ENCODE measurements at regions not wholly inside any gene's neighbourhood (a gene's known extent, or its start where the extent isn't known, plus 50 kb on each side); places are given as distances from the start of the nearest gene placed in this dataset.
"Not testable (repeated sequence)": the region's sequence is repeated elsewhere in the genome, so short reads cannot be mapped to it uniquely, and the experiment has no call there.

DNA sequence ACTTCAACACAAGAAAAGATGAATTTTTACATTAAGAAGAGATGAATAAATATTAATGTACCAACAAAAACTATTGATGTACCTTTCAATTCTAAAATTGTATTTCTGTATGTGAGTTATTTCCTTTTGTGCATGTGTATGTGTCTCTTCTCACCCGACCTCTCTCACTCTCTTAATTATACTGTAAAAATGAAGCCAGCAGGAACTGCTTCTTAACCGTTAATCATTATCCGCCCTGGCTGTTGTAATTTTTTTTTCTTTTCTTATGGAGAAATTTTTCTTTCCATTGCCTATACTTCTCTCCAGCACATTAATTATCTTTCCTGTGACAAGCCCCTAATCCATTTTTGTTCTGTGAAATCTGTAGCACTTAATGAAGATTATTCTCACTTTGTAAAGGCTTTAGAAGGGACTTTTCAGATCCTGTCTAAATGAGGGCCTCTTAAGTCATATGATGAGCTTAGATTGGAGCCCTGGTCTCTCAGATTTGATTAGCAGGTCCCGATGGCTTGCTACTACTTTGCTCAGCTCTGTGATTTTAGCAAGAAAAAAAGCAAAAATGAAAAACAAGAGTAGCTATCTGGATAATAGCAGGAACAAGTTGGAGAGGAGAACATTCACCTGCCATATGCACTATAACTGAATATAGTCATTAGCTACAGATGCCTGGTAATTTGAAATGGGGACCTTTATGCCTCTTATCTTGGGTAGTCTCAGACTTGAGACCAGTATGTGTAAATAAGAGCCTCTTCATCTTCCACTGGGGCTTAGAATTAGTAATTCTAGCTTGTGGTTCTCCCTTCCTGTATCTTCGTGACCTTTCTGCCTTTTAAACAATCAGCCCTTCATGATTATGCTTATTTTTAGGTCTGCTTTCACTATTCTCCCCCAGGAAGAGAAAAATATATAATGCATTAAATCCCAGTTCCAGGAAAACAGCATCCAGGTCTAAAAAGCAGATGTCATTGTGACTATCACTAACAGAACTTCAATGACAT, 80.0 kb upstream of the COL1A2 start:
- POLR2A ChIA-PET, result no interaction called here
- Mint-ChIP-seq H3K36me3 (ENCODE audit: low read depth) (no peaks in the 10 kb centered on the region), H3K27me3 (peaks cover 1% of the 10 kb centered on the region), H3K27ac (no peak overlapping the region), H3K9me3 (peaks cover 3% of the 10 kb centered on the region), H3K4me3 (no peak overlapping the region), H3K4me1 (no peaks in the 10 kb centered on the region)
- CTCF ChIA-PET, result no interaction called here
- ATAC-seq (ENCODE audit: low read depth) (no peak), DNase-seq (no peak)
- intact Hi-C loops (cut with micrococcal nuclease), result no loop called here
- TF ChIP-seq, protein P1, sequence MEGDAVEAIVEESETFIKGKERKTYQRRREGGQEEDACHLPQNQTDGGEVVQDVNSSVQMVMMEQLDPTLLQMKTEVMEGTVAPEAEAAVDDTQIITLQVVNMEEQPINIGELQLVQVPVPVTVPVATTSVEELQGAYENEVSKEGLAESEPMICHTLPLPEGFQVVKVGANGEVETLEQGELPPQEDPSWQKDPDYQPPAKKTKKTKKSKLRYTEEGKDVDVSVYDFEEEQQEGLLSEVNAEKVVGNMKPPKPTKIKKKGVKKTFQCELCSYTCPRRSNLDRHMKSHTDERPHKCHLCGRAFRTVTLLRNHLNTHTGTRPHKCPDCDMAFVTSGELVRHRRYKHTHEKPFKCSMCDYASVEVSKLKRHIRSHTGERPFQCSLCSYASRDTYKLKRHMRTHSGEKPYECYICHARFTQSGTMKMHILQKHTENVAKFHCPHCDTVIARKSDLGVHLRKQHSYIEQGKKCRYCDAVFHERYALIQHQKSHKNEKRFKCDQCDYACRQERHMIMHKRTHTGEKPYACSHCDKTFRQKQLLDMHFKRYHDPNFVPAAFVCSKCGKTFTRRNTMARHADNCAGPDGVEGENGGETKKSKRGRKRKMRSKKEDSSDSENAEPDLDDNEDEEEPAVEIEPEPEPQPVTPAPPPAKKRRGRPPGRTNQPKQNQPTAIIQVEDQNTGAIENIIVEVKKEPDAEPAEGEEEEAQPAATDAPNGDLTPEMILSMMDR (IDR thresholded peaks at IDR 0.05), result no peak

GRCh38 chr7:94321138-94321537, 73.6 kb upstream of the COL1A2 start:
- POLR2A ChIA-PET; CTCF ChIA-PET; intact Hi-C loops (cut with micrococcal nuclease); H3K4me1 Mint-ChIP-seq; H3K36me3 Mint-ChIP-seq (ENCODE audit: low read depth); H3K4me3 Mint-ChIP-seq; ATAC-seq (ENCODE audit: low read depth); DNase-seq; H3K27me3 Mint-ChIP-seq; H3K27ac Mint-ChIP-seq: not testable (repeated sequence)
- H3K9me3 Mint-ChIP-seq, result peaks cover 16% of the 10 kb centered on the region

DNA sequence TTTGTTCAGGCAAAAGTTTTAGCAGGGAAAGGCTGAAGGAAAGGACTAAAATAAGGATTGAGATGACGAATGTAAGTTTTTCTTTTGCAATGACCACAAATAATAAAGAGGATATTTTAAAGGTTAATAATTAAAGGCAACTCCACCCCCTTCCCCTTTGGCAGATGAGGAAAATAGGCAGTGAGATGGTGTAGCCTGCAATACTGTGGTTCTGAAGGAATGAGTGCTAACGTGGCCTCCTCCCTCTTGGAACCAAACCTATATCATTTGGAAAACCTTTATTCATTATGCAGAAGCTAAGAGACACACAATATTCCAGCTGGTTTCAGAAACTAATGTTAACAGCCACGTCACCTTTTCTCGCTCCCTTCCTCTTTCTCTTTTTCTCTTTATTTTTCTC, 70.9 kb upstream of the COL1A2 start:
- TF ChIP-seq, protein P1 (IDR thresholded peaks at IDR 0.05), result no peak
- ATAC-seq (ENCODE audit: low read depth), result no peak
- no peaks in the 10 kb centered on the region for H3K36me3 Mint-ChIP-seq (ENCODE audit: low read depth)
- POLR2A ChIA-PET, result interaction anchor here (0.6 to 0.7 kb wide), 2 partner anchors 57 to 60 kb away, joined by 4 to 12 read pairs; no protein-coding TSS in a partner anchor
- DNase-seq, result no peak
- H3K9me3 Mint-ChIP-seq, result peaks cover 16% of the 10 kb centered on the region
- CTCF ChIA-PET, result no interaction called here
- H3K27ac Mint-ChIP-seq, result no peak overlapping the region
- no peaks in the 10 kb centered on the region for H3K27me3 Mint-ChIP-seq
- H3K4me1 Mint-ChIP-seq, result no peaks in the 10 kb centered on the region
- intact Hi-C loops (cut with micrococcal nuclease), result no loop called here
- H3K4me3 Mint-ChIP-seq, result no peak overlapping the region

GRCh38 chr7:94324380-94325121, 70.1 kb upstream of the COL1A2 start:
- no peaks in the 10 kb centered on the region for H3K4me1 Mint-ChIP-seq
- no peaks in the 10 kb centered on the region for H3K36me3 Mint-ChIP-seq (ENCODE audit: low read depth)
- DNase-seq (no peak), ATAC-seq (ENCODE audit: low read depth) (no peak)
- H3K4me3 Mint-ChIP-seq, result no peak overlapping the region
- H3K27ac Mint-ChIP-seq, result no peak overlapping the region
- ChIA-PET POLR2A (interaction anchor here (0.6 to 0.7 kb wide), 2 partner anchors 56 to 59 kb away, joined by 4 to 12 read pairs; no protein-coding TSS in a partner anchor), CTCF (no interaction called here)
- intact Hi-C loops (cut with micrococcal nuclease), result no loop called here
- H3K27me3 Mint-ChIP-seq, result no peaks in the 10 kb centered on the region
- peaks cover 14% of the 10 kb centered on the region for H3K9me3 Mint-ChIP-seq
- TF ChIP-seq, protein P1 (IDR thresholded peaks at IDR 0.05), result no peak

DNA sequence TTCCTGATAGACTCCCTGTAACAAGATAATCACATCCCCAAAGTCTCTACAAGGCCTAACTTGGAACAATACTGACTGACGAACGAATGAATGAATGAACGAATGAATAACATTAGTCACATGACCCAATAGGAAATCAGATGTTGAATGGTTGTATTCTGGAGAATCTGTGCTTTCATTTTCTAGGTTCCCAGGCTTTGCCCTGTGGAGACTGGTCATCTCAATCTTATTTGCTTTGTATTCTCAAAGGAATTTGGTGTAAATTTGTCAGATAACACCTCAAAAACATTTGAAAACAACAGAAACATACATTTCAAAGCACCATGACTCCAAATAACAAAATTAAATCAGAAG, 69.6 kb upstream of the COL1A2 start:
- POLR2A ChIA-PET, result no interaction called here
- no peaks in the 10 kb centered on the region for H3K36me3 Mint-ChIP-seq (ENCODE audit: low read depth)
- intact Hi-C loops (cut with micrococcal nuclease), result no loop called here
- no peak for DNase-seq
- TF ChIP-seq, protein P1 (IDR thresholded peaks at IDR 0.05), result no peak
- no peak for ATAC-seq (ENCODE audit: low read depth)
- no peak overlapping the region for H3K4me3 Mint-ChIP-seq
- peaks cover 14% of the 10 kb centered on the region for H3K9me3 Mint-ChIP-seq
- H3K4me1 Mint-ChIP-seq, result no peaks in the 10 kb centered on the region
- no peak overlapping the region for H3K27ac Mint-ChIP-seq
- CTCF ChIA-PET, result no interaction called here
- no peaks in the 10 kb centered on the region for H3K27me3 Mint-ChIP-seq
